CD14-positive monocyte (primary cell): ENCODE measurements at regions not wholly inside any gene's neighbourhood (a gene's known extent, or its start where the extent isn't known, plus 50 kb on each side); places are given as distances from the start of the nearest gene placed in this dataset.

Source experiments
- DNase-seq, 3 donors: peaks; one replicate each; pipeline ENCODE4 v3.0.0-alpha.2; 2011 to 2022
- H2AFZ ChIP-seq: 2 replicates; pipeline ENCODE4 v1.6.0; 2012; ENCODE audit warnings: mild to moderate bottlenecking, low read depth, low read length, inconsistent platforms; ENCODE audit not compliant: insufficient read depth, poor library complexity, severe bottlenecking
- H3K27ac ChIP-seq, 2 donors: 1 replicate in 1 of 2; 2 replicates in 1 of 2; pipeline ENCODE4 v1.5.1; 2012 to 2013; ENCODE audit warnings: low read length in 2 of 2, control low read depth in 1 of 2, inconsistent platforms in 1 of 2, low read depth in 1 of 2, mild to moderate bottlenecking in 1 of 2
- H3K27me3 ChIP-seq, 2 donors: one replicate each; pipeline versions ENCODE4 v1.6.0 to v1.6.1; 2011 to 2013; ENCODE audit warnings: low read length in 2 of 2; ENCODE audit not compliant: control insufficient read depth in 2 of 2, insufficient read depth in 2 of 2
- H3K36me3 ChIP-seq, 2 donors: replicated peaks in 1 of 2; 1 replicate in 1 of 2; 2 replicates in 1 of 2; pipeline versions ENCODE4 v1.5.1 to v1.6.1; 2012 to 2013; ENCODE audit warnings: low read length in 2 of 2, control low read depth in 1 of 2, inconsistent platforms in 1 of 2, mild to moderate bottlenecking in 1 of 2; ENCODE audit not compliant: insufficient read depth in 2 of 2, control insufficient read depth in 1 of 2
- H3K4me1 ChIP-seq, 2 donors: 1 replicate in 1 of 2; 2 replicates in 1 of 2; pipeline versions ENCODE4 v1.5.1 to v1.6.1; 2012 to 2013; ENCODE audit warnings: low read length in 2 of 2, control low read depth in 1 of 2, inconsistent platforms in 1 of 2, mild to moderate bottlenecking in 1 of 2, moderate library complexity in 1 of 2; ENCODE audit not compliant: insufficient read depth in 2 of 2, control insufficient read depth in 1 of 2
- H3K4me2 ChIP-seq: replicated peaks from 2 replicates; pipeline ENCODE3; 2012; ENCODE audit warnings: low read length, moderate library complexity, mild to moderate bottlenecking; ENCODE audit not compliant: poor library complexity, severe bottlenecking; ENCODE audit errors: extremely low read depth
- H3K4me3 ChIP-seq, 3 experiments: fragments of 200-600 bp in 1 of 3; sonication (generic) in 1 of 3; replicated peaks in 1 of 3; 1 replicate in 2 of 3; 2 replicates in 1 of 3; pipeline ENCODE4 v1.5.1; 2011 to 2013; ENCODE audit warnings: low read length in 3 of 3, mild to moderate bottlenecking in 3 of 3, control low read depth in 2 of 3, low read depth in 2 of 3, inconsistent platforms in 1 of 3, moderate library complexity in 1 of 3
- H3K79me2 ChIP-seq: 2 replicates; pipeline ENCODE4 v1.6.0; 2012; ENCODE audit warnings: mild to moderate bottlenecking, control low read depth, inconsistent platforms, low read length, moderate library complexity; ENCODE audit not compliant: insufficient read depth
- H3K9ac ChIP-seq: 2 replicates; pipeline ENCODE4 v1.6.0; 2017; ENCODE audit warnings: low read length, mild to moderate bottlenecking; ENCODE audit not compliant: insufficient read depth, poor library complexity, severe bottlenecking
- H3K9me3 ChIP-seq, 2 donors: replicated peaks in 1 of 2; 1 replicate in 1 of 2; 2 replicates in 1 of 2; pipeline versions ENCODE4 v1.5.1 to v1.6.1; 2012 to 2013; ENCODE audit warnings: low read length in 2 of 2, control low read depth in 1 of 2; ENCODE audit not compliant: control insufficient read depth in 1 of 2, insufficient read depth in 1 of 2
- H4K20me1 ChIP-seq: 2 replicates; pipeline ENCODE4 v1.6.0; 2012; ENCODE audit warnings: mild to moderate bottlenecking, low read length, control low read depth, moderate library complexity; ENCODE audit not compliant: insufficient read depth
- H3K27ac Mint-ChIP-seq, 7 donors: one replicate each; pipeline ENCODE4 v1.8.0; 2020; ENCODE audit warnings: mild to moderate bottlenecking in 7 of 7, mixed read lengths in 7 of 7, moderate library complexity in 6 of 7, inconsistent platforms in 2 of 7
- H3K27me3 Mint-ChIP-seq, 3 donors: one replicate each; pipeline ENCODE4 v1.8.0; 2021 to 2022; ENCODE audit warnings: low read depth in 3 of 3, mild to moderate bottlenecking in 3 of 3, mixed read lengths in 3 of 3, moderate library complexity in 3 of 3, inconsistent platforms in 1 of 3
- H3K36me3 Mint-ChIP-seq, 2 donors: one replicate each; pipeline ENCODE4 v1.8.0; 2020; ENCODE audit warnings: mixed read lengths in 2 of 2, inconsistent platforms in 1 of 2, mild to moderate bottlenecking in 1 of 2
- H3K4me1 Mint-ChIP-seq: one replicate; pipeline ENCODE4 v1.8.0; 2020; ENCODE audit warnings: mild to moderate bottlenecking, mixed read lengths
- H3K4me3 Mint-ChIP-seq, 2 donors: one replicate each; pipeline ENCODE4 v1.8.0; 2020; ENCODE audit warnings: mild to moderate bottlenecking in 2 of 2, mixed read lengths in 2 of 2, moderate library complexity in 1 of 2
- H3K9me3 Mint-ChIP-seq, 7 donors: one replicate each; pipeline ENCODE4 v1.8.0; 2020 to 2022; ENCODE audit warnings: mixed read lengths in 7 of 7, mild to moderate bottlenecking in 6 of 7, moderate library complexity in 6 of 7, inconsistent platforms in 2 of 7
- CTCF ChIP-seq: fragments of 200-600 bp; IDR thresholded peaks from one replicate; pipeline ENCODE4 v1.8.0; 2022; ENCODE audit warnings: antibody characterized with exemption, mild to moderate bottlenecking
- whole genome bisulfite sequencing: methylation state at CpG from one replicate; pipeline ENCODE4 v1.1.5; 2013; ENCODE audit warnings: missing lambda C conversion rate; ENCODE audit not compliant: insufficient coverage; 5-methylcytosine and 5-hydroxymethylcytosine counted together
- intact Hi-C, 2 donors: fragments of 100-400 bp; cut with micrococcal nuclease; formaldehyde crosslinking; loops; one replicate each; pipeline versions ENCODE4 v1.15.0 to v1.15.1; 2023

- intact Hi-C loops = no loop called here
- H3K4me1 ChIP-seq = peaks cover 8 to 20% of the 10 kb centered on the region in 2 donors
- peaks cover 0 to 10% (median 5%) of the 10 kb centered on the region in 7 donors for H3K9me3 Mint-ChIP-seq
- peaks cover 20% of the 10 kb centered on the region for H3K4me1 Mint-ChIP-seq
- H3K36me3 ChIP-seq = no peaks in the 10 kb centered on the region
- H3K27ac Mint-ChIP-seq = peak overlapping the region; percentile 80 to 94 (median 90)
- peak overlapping the region in 1 of 2 donors; percentile 77 for H3K27ac ChIP-seq
- WGBS = no CpG with 5 or more reads among the region's 1 CpG
- TF ChIP-seq CTCF = peak; percentile 78
- H3K27me3 ChIP-seq = no peaks in the 10 kb centered on the region
- DNase-seq = peak; percentile 81 to 96 (median 94)
- H3K4me3 Mint-ChIP-seq = peak overlapping the region in 1 of 2 donors; percentile 69
- H3K4me3 ChIP-seq = peak overlapping the region in 2 of 3 experiments; percentile 25 to 62
- H3K9me3 ChIP-seq = no peaks in the 10 kb centered on the region
- H3K4me2 ChIP-seq = peak overlapping the region; percentile 63
- no peaks in the 10 kb centered on the region for H3K36me3 Mint-ChIP-seq
- H2AFZ ChIP-seq = peak overlapping the region; percentile 51
- H3K79me2 ChIP-seq = no peaks in the 10 kb centered on the region
- no peaks in the 10 kb centered on the region for H4K20me1 ChIP-seq
- peak overlapping the region; percentile 32 for H3K9ac ChIP-seq
- H3K27me3 Mint-ChIP-seq = no peaks in the 10 kb centered on the region
Observed at GRCh38 chr5:100706776-100707175, 171.6 kb downstream of the FAM174A start.

GRCh38 chr5:100708645-100709171 lies 173.5 kb downstream of the FAM174A start:
- no peak overlapping the region for H3K4me3 ChIP-seq
- no peaks in the 10 kb centered on the region for H3K27me3 ChIP-seq
- DNase-seq = no peak
- no peak overlapping the region for H3K4me2 ChIP-seq
- intact Hi-C loops = no loop called here
- Mint-ChIP-seq H3K9me3 (peaks cover 0 to 5% (median 2%) of the 10 kb centered on the region in 7 donors), H3K4me1 (peaks cover 20% of the 10 kb centered on the region), H3K27ac (no peak overlapping the region), H3K36me3 (no peaks in the 10 kb centered on the region), H3K27me3 (no peaks in the 10 kb centered on the region), H3K4me3 (no peak overlapping the region)
- H3K9ac ChIP-seq = no peak overlapping the region
- no peak for TF ChIP-seq CTCF
- no peak overlapping the region for H3K27ac ChIP-seq
- no peaks in the 10 kb centered on the region for H3K36me3 ChIP-seq
- H3K79me2 ChIP-seq = no peaks in the 10 kb centered on the region
- no peaks in the 10 kb centered on the region for H3K9me3 ChIP-seq
- peaks cover 8 to 20% of the 10 kb centered on the region in 2 donors for H3K4me1 ChIP-seq
- WGBS = no CpG with 5 or more reads among the region's 1 CpG
- peak overlapping the region; percentile 14 for H2AFZ ChIP-seq
- H4K20me1 ChIP-seq = no peaks in the 10 kb centered on the region
